A673 (cell line): ENCODE measurements at regions not wholly inside any gene's neighbourhood (a gene's known extent, or its start where the extent isn't known, plus 50 kb on each side); places are given as distances from the start of the nearest gene placed in this dataset.
A peak's percentile ranks its signal among the peaks of the same experiment; 100 is the strongest.

Experiments
- BruUV-seq: library from RNA; stranded (reverse); fragments of 400-500 nt; replicated peaks from 2 replicates; lab custom pipeline; 2021; lab: Mats Ljungman, UMichigan
- CTCF ChIA-PET: fragments of 300-600 bp; sonication (Branson Sonifier 250); formaldehyde crosslinking; loops from one replicate; lab custom pipeline; 2022; ENCODE audit warnings: antibody characterized with exemption; lab: Charles Lee
- POLR2A ChIA-PET: fragments of 300-600 bp; sonication (Branson Sonifier 250); formaldehyde crosslinking; loops from one replicate; lab custom pipeline; 2022; ENCODE audit warnings: antibody characterized with exemption; ENCODE audit not compliant: low non-redundant PET; lab: Charles Lee
- DNase-seq: peaks from one replicate; pipeline ENCODE4 v3.0.0-alpha.2; 2015; ENCODE audit warnings: low spot score
- H3K27ac ChIP-seq: fragments of 200-600 bp; sonication (generic); 2 replicates; pipeline ENCODE4 v1.5.1; 2016; ENCODE audit warnings: mixed run types, low read depth, mild to moderate bottlenecking, mixed read lengths, antibody characterized with exemption, low read length; ENCODE audit not compliant: poor library complexity, severe bottlenecking
- H3K27me3 ChIP-seq: fragments of 200-600 bp; sonication (generic); replicated peaks from 2 replicates; pipeline ENCODE4 v1.6.1; 2017; ENCODE audit warnings: mixed run types, low read depth, mild to moderate bottlenecking, mixed read lengths, antibody characterized with exemption, low read length; ENCODE audit not compliant: insufficient read depth, poor library complexity
- H3K36me3 ChIP-seq: fragments of 200-600 bp; sonication (generic); 2 replicates; pipeline ENCODE4 v1.6.1; 2016; ENCODE audit warnings: mixed run types, mild to moderate bottlenecking, mixed read lengths, antibody characterized with exemption, low read length; ENCODE audit not compliant: insufficient read depth, poor library complexity, severe bottlenecking
- H3K4me1 ChIP-seq: fragments of 200-600 bp; sonication (generic); 2 replicates; pipeline ENCODE4 v1.6.1; 2017; ENCODE audit warnings: mixed run types, mild to moderate bottlenecking, mixed read lengths, antibody characterized with exemption, low read length; ENCODE audit not compliant: insufficient read depth, poor library complexity, severe bottlenecking
- H3K4me3 ChIP-seq: fragments of 200-600 bp; sonication (generic); 2 replicates; pipeline ENCODE4 v1.5.1; 2016; ENCODE audit warnings: low read depth, mixed run types, mild to moderate bottlenecking, mixed read lengths, low read length; ENCODE audit not compliant: poor library complexity, severe bottlenecking
- H3K9me3 ChIP-seq: fragments of 200-600 bp; sonication (generic); 2 replicates; pipeline ENCODE4 v1.6.1; 2016; ENCODE audit warnings: mixed run types, low read depth, mild to moderate bottlenecking, mixed read lengths, antibody characterized with exemption, low read length; ENCODE audit not compliant: poor library complexity, severe bottlenecking
- EZH2 ChIP-seq: fragments of 200-600 bp; sonication (generic); IDR thresholded peaks from 2 replicates; pipeline ENCODE4 v1.6.1; 2017; ENCODE audit warnings: borderline replicate concordance, low read depth, mild to moderate bottlenecking, mixed read lengths, antibody characterized with exemption, low read length; ENCODE audit not compliant: poor library complexity, severe bottlenecking
- intact Hi-C: fragments of 100-400 bp; cut with micrococcal nuclease; formaldehyde crosslinking; loops from one replicate; pipeline ENCODE4 v1.10.0; 2022; ENCODE audit not compliant: unreplicated experiment
- TF ChIP-seq, protein P1 (sequence below): fragments of 300-800, 200-600 bp; sonication (generic); conservative IDR thresholded peaks from 2 replicates; pipeline ENCODE4 v1.5.1; 2017; ENCODE audit warnings: low read depth, mild to moderate bottlenecking, antibody characterized with exemption, low read length, moderate library complexity, mixed read lengths

DNA sequence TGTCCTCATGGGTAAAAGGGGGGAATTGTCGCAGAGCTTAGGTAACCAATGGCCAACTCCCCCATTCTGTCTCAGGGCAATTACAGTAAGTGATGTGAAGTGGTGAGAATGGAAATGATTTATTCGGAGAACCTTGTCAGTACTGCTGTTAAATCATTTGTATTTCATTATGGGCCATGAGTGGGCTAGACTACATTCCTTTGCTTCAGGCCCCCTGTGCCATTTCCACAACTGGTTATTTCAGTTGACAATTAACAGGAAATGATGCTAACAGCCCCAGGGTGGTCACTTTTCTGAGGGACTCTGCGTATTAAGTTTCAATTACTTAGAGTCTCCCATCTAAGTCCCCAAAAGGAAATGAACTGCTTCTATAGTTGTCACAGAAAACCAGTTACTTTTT, 653.7 kb downstream of the CCDC171 start:
- no TSS peak for BruUV-seq
- Histone ChIP-seq H3K36me3 (no peaks in the 10 kb centered on the region), H3K4me3 (no peak overlapping the region), H3K27me3 (no peaks in the 10 kb centered on the region), H3K4me1 (no peaks in the 10 kb centered on the region), H3K9me3 (no peaks in the 10 kb centered on the region), H3K27ac (peak overlapping the region; percentile 70)
- DNase-seq = peak; percentile 81
- CTCF ChIA-PET = no interaction called here
- POLR2A ChIA-PET = no interaction called here
- intact Hi-C loops = no loop called here
- no peak for TF ChIP-seq EZH2
- TF ChIP-seq, protein P1, sequence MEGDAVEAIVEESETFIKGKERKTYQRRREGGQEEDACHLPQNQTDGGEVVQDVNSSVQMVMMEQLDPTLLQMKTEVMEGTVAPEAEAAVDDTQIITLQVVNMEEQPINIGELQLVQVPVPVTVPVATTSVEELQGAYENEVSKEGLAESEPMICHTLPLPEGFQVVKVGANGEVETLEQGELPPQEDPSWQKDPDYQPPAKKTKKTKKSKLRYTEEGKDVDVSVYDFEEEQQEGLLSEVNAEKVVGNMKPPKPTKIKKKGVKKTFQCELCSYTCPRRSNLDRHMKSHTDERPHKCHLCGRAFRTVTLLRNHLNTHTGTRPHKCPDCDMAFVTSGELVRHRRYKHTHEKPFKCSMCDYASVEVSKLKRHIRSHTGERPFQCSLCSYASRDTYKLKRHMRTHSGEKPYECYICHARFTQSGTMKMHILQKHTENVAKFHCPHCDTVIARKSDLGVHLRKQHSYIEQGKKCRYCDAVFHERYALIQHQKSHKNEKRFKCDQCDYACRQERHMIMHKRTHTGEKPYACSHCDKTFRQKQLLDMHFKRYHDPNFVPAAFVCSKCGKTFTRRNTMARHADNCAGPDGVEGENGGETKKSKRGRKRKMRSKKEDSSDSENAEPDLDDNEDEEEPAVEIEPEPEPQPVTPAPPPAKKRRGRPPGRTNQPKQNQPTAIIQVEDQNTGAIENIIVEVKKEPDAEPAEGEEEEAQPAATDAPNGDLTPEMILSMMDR = no peak

DNA sequence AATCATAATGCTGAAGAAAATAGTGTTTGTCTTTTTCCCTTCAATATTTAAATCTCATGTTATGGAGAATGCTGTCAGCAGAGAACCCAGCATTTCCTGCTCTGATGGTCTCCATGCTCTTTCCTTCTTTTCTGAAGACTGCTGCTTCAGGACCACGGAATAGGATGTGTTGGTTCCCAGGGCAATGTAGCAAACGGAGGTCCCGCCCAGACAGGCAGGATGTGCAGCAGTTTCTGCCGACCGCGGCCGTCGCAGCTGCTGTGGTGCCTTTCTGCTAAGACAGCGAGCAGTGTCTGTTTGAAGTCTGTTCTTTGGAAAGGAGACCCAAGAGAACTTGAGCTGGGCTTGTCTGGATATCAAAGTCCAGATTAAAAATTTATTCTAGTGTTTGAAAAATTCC, 654.3 kb downstream of the CCDC171 start:
- peak; percentile 12 for DNase-seq
- Histone ChIP-seq H3K27me3 (no peaks in the 10 kb centered on the region), H3K27ac (peak overlapping the region; percentile 66), H3K4me1 (no peaks in the 10 kb centered on the region), H3K9me3 (no peaks in the 10 kb centered on the region), H3K36me3 (no peaks in the 10 kb centered on the region), H3K4me3 (no peak overlapping the region)
- BruUV-seq = no TSS peak
- no peak for TF ChIP-seq EZH2
- TF ChIP-seq, protein P1 = no peak
- POLR2A ChIA-PET = no interaction called here
- CTCF ChIA-PET = no interaction called here
- intact Hi-C loops = no loop called here

DNA sequence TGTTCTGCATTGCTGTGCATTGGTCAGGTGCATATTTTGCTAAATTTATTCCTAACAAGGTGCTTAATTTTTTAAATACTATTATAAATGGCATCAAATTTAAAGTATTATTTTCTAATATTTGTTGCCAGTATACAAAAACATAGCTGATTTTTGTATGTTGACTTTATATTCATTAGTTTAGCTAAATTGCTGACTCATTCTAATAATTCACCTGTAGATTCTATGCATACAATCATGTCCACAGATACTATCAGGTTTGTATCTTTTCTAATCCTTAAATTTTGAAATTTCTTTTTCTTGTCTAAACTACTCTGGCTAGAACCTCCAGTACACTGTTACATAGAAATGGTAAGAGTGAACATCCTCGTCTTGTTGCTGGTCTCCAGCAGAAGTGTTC, 657.6 kb downstream of the CCDC171 start:
- H3K36me3 ChIP-seq = no peaks in the 10 kb centered on the region
- intact Hi-C loops = no loop called here
- no peaks in the 10 kb centered on the region for H3K27me3 ChIP-seq
- ChIA-PET CTCF (no interaction called here), POLR2A (no interaction called here)
- no peak overlapping the region for H3K4me3 ChIP-seq
- no peak overlapping the region for H3K27ac ChIP-seq
- TF ChIP-seq, protein P1 = no peak
- no peak for TF ChIP-seq EZH2
- no peaks in the 10 kb centered on the region for H3K4me1 ChIP-seq
- no peaks in the 10 kb centered on the region for H3K9me3 ChIP-seq
- BruUV-seq = no TSS peak
- no peak for DNase-seq
